GM21737 (cell line): ENCODE measurements at regions not wholly inside any gene's neighbourhood (a gene's known extent, or its start where the extent isn't known, plus 50 kb on each side); places are given as distances from the start of the nearest gene placed in this dataset.

ENCODE experiments used
- ATAC-seq: cut with Tn5 transposase; IDR thresholded peaks from one replicate; pipeline ENCODE4 v1.9.1; 2021; ENCODE audit warnings: mild to moderate bottlenecking, moderate library complexity; ENCODE audit not compliant: unreplicated experiment

- no peak for ATAC-seq
Observed at GRCh38 chr2:20150110-20150706, 74.7 kb downstream of the SDC1 start.

- ATAC-seq: no peak
Observed at GRCh38 chr2:20149703-20150030, 75.3 kb downstream of the SDC1 start.

- ATAC-seq: no peak
Observed at GRCh38 chr2:20148923-20149702, 75.8 kb downstream of the SDC1 start.

GRCh38 chr2:20148426-20148922 is 76.5 kb downstream of the SDC1 start:
- no peak for ATAC-seq

GRCh38 chr2:20147351-20147750 is 77.6 kb downstream of the SDC1 start:
- no peak for ATAC-seq

GRCh38 chr2:20146401-20146800 is 78.5 kb downstream of the SDC1 start:
- no peak for ATAC-seq

- ATAC-seq: no peak
Observed at GRCh38 chr2:20145497-20146193, 79.3 kb downstream of the SDC1 start.

- ATAC-seq: no peak
Observed at GRCh38 chr2:20144861-20145260, 80.1 kb downstream of the SDC1 start.

GRCh38 chr2:20144196-20144595 is 80.7 kb downstream of the SDC1 start:
- ATAC-seq: no peak

- ATAC-seq: no peak
Observed at GRCh38 chr2:20143263-20143662, 81.7 kb downstream of the SDC1 start.

GRCh38 chr2:20141806-20142205 is 83.1 kb downstream of the SDC1 start:
- no peak for ATAC-seq

GRCh38 chr2:20141056-20141762 is 83.7 kb downstream of the SDC1 start:
- ATAC-seq: no peak

- ATAC-seq: no peak
Observed at GRCh38 chr2:20140321-20141055, 84.4 kb downstream of the SDC1 start.

- no peak for ATAC-seq
Observed at GRCh38 chr2:20139407-20140172, 85.3 kb downstream of the SDC1 start.

- no peak for ATAC-seq
Observed at GRCh38 chr2:20138696-20139095, 86.2 kb downstream of the SDC1 start.

- ATAC-seq: no peak
Observed at GRCh38 chr2:20137884-20138283, 86.5 kb upstream of the LAPTM4A start.

- no peak for ATAC-seq
Observed at GRCh38 chr2:20137131-20137571, 85.7 kb upstream of the LAPTM4A start.

GRCh38 chr2:20136149-20136548 is 84.7 kb upstream of the LAPTM4A start:
- ATAC-seq: no peak

GRCh38 chr2:20135631-20136050 is 84.2 kb upstream of the LAPTM4A start:
- peak; percentile 90 for ATAC-seq
